Activated CD8-positive, alpha-beta memory T cell treated with anti-CD3 and anti-CD28 coated beads for 36 hours (primary cell): ENCODE measurements at regions not wholly inside any gene's neighbourhood (a gene's known extent, or its start where the extent isn't known, plus 50 kb on each side); places are given as distances from the start of the nearest gene placed in this dataset.

Experiments
- CTCF ChIA-PET: fragments of 350-600 bp; sonication (Branson Sonifier 250); formaldehyde crosslinking; loops from one replicate; lab custom pipeline; 2021; ENCODE audit warnings: antibody characterized with exemption; lab: Charles Lee
- POLR2A ChIA-PET: fragments of 350-600 bp; sonication (Branson Sonifier 250); formaldehyde crosslinking; loops from one replicate; lab custom pipeline; 2021; ENCODE audit warnings: antibody characterized with exemption; lab: Charles Lee

DNA sequence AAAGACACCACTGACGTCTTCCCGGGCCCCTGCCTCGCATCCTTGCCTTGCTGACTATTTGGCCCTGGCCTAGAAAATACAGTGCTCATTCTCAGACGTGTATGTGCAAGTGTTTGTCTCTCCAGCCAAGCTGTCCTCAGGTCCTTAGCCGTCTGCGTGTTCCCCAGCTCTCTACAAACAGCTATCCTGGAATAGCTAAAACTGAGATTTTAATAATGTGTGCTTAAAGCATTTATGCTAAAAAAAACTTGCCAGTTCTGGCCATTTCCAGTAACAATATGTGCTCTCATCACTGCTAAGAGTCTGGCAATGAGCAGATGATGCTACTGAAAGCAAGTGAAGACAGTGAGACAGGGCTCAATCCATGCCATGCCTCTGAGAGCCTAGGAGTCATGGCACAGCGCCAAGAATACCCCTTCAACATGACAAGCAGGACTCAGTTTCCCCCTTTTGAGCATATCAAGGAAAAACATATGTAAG is 55.7 kb downstream of the IRF2BP2 start:
- ChIA-PET POLR2A (no interaction called here), CTCF (no interaction called here)

DNA sequence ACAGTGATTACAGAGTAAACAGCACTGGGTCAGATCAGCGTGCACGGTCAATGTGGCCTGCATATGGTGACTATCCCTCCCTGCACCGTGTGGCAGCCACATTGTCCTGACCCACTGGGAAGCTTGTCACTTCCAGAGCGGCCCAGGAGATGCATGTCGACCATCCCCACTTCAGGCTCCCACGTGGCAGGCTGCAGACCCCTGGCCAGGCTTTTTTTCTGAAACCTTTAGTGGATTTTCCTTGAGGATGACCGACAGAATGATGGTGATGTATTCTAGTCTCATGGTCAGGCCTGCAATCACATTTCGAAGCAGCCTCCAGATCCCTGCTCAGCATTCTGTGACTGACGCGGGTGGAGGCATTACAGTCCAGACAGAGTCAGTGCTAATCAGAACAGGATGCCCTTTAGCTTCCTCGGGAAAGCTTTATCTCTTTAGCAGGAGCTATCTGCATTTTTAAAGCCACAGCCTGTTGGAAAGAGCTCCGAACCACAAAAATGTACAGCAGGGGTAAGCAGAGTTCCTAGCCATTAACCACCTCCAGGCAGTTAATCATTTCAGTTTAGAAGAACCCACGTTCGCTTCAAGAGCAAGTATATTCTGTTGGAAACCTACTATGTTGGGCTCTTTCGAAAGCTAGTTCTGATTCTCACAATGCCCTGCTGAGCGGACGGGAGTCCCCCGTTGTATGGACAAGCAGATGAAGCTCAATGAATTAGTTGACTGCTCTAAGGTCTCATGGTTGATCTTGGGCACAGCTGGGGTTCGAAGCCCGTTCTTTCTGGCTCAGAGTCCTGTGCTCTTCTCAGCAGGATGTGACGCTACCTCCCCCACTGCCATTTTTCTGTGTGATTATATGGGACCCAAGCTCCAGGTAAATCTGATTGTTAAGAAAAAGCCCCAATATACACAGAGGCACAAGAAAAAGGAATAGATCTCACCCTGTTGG is 56.5 kb downstream of the IRF2BP2 start:
- ChIA-PET POLR2A (no interaction called here), CTCF (no interaction called here)

DNA sequence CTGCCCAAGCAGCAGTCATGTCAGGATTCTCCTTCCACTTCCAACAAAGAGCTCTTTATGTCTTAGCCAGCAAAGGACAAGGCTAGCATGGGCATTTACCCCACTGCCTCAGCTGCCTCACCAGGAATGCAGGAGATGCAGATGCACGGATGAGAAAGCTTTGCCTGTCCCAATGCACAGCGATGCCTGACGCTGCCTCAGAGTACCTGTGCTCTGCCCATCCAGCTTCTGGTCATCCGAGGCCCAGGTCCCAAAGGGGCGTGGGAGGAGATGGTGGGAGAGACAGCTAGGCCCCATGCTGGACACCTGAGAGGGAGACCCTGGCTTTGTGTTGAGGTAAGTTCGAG is 59.0 kb downstream of the IRF2BP2 start:
- POLR2A ChIA-PET, result no interaction called here
- CTCF ChIA-PET, result no interaction called here

DNA sequence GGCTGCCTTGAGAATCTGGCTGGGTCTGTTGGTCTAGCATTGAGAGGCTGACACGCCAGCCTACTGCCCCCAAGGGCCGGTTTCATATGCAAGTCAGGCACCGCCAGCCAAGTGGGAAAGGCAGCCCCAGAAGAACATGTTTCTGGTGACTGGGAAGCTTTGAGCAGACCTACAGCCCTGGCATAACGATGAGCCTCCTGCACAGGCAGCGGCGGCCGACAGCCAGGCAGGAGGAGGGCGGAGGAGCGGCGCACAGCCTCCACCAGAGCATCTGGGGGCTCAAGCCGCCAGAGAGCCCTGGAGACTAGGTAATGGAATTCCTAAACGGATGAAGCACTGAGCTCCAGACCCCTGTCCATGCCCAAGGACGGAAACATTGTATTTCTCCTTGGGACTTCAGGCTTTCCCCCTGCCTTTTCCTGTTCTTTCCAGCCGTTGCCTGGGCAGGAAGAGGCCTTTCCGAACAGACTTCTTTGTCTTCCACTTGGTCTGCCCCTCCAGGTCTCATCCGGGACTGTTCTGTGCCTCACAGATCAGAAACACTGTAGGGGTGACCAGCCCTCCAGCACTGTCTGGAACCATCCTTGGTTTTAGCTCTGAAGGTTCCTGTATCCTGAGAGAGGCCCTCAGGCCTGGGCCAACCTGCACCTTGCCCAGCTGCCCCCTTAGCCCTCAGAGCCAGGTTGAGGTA is 59.5 kb downstream of the IRF2BP2 start:
- ChIA-PET POLR2A (no interaction called here), CTCF (no interaction called here)

DNA sequence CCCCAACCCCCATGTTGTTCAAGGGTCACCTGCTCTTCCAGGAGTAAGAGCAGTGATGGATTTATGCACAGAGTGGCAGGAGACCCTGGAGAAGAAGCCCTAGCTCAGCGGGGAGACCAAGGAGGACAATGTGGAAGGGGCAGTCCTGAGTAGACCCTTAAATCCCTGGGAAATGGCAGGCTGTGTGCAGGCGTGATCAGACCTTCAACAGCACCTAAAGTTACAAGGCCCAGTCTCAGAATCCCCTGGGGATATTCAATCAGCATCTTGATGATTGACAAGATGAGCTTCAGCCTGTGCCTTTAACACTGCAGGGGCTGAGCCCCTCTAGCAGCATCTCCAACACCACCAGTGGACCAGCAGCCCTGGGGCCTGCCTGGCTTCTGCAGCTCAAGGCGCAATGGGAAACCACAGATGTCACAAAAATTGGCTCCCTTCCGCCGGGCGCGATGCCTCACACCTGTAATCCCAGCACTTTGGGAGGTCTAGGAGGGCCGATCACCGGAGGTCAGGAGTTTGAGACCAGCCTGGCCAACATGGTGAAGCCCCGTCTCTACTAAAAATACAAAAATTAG is 60.4 kb downstream of the IRF2BP2 start:
- ChIA-PET POLR2A (no interaction called here), CTCF (no interaction called here)

DNA sequence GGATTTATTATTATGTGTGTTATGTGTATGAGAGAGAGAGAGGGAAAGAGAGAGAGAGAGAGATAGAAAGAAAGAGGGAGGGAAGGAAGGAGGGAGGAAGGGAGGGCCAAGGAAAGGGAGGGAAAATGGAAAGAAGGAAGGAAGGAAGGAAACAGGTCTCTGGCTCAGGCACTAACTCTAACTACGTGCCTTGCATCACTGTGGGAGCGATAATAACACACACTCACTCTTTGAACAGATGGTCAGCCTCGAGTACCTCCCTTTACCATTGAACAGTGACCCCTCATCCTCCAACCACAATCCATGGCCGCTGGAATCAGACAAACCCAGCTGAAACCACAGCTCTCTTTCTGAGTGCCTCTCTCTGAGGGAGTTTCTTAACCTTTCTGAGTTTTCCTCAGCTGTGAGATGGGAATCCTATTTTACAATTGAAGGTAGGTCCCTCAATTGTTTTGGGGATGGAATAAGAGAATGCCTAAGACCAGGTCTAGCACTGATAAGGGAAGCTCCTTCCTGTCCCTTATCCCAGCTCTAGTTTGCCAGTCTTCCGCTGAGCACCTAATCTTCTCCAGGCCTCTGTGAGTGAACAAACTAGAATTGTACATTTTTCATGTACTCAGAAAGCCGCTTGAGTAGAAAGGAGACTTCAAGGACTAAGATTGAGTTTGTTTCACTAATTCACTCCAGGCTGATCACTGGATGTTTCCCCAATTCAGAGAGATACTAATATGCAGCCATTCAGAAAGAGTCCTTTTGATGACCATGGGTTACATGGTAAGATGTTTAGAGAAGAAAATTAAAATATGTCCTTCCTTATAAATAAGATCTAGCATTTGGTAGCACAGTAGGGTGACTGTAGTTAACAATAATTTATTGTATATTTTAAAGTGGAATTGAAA is 62.8 kb downstream of the IRF2BP2 start:
- CTCF ChIA-PET, result no interaction called here
- POLR2A ChIA-PET, result no interaction called here

DNA sequence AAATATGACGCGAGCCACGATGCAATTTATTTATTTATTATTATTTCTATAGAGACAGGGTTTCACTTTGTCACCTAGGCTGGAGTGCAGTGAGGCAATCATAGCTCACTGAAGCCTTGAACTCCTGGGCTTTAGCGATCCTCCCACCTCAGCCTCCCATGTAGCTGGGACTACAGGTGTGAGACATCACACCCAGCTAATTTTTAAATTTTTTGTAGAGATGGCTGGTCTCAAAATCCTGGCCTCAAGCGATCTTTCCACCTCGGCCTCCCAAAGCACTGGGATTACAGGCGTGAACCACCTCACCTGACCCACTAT is 63.6 kb downstream of the IRF2BP2 start:
- POLR2A ChIA-PET, result no interaction called here
- CTCF ChIA-PET, result no interaction called here

DNA sequence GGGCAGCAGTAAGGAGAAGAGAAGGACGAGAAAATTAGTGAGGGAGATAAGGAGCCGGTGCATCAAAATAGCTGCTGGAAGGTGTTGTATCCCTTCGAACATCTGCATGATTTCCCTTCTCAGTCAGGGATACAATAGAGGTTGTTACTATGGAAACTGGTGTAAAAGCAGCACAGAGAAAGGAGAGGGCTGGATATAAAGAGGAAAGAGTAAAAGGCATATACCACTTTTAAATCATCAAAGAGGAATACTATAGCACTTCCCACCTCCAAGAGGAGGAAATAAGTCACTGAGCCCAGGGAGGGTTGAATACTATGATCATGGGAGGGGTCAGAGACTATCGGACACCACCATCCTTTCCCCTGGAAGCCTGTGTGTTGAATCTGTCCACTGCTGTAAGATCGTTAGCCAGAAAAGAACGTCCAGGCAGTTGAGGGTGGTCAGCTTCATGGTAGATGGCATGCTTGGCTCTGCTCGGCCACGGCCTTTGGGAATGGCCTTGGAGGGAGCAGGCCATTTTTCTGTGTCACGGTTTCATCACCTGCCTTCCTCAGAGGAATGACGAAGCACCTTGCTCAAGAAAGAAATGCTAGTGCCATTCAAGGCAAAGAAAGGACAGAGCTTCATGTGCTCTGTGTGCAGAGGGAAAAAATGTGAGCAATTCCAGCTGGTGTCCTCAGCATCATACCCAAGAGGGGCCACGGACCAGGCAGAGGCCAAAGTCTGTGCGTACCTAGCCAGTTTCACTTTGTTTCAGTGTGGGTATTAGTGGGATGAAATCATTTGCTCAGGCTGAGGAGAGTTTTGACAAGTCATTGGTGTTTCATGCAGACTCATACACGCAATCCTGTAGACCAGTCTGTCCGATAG is 64.2 kb downstream of the IRF2BP2 start:
- CTCF ChIA-PET, result no interaction called here
- POLR2A ChIA-PET, result no interaction called here

DNA sequence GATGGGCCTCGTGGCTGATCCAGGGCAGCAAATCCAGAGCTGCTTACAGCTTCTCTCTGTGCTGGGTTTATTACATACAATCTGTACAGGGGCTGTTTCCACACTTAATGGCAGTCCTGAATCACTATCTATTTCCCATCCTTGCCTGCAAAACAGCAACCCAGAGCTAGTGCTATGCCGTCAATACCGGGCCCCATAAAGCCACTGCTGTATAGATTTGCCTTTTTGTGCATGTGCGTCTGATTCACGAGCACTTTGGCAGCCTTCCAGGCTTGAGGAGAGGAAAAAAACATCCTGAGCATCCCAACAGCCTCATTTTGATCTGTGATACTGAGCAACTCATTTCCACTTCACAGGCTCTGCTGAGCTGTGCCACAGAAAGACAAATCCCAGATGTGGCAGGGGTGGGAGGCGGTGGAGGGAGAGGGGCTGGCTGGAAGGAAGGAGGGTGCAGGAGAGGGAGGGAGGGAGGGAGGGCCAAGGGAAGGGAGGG is 65.2 kb upstream of the TARBP1 start:
- ChIA-PET CTCF (interaction anchor here (0.7 to 1.1 kb wide), 2 partner anchors 25 to 194 kb away, joined by 4 read pairs; no protein-coding TSS in a partner anchor), POLR2A (no interaction called here)

DNA sequence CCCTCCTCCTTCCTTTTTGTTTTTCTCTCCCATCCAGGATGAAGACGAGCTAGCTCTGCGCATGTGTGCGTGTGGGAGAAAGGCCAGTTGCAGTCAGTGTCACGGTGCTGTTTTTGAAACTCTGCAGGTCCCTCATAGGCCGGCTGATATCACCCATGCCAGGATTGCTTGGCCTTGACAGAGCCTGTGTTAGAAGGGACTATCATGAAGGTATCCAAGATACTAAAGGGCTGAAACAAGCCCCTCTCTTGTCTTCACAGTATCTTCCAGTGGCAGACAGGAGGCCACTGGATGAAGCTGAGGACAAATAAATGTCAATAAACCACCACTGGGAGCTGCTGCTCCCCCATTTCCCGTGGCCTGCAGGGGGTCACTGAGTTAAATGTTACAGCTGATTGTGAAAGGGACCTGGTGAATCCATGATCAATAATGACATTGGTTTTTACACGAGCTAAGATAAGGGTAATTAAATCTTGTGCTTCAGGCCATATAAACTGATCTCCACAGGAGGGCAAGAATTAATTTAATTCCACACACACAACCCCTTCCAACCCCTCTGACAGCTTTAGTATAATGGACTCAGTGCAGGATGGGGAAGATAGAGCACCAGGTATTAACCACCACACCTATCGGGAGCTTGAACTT is 64.6 kb upstream of the TARBP1 start:
- POLR2A ChIA-PET, result no interaction called here
- CTCF ChIA-PET, result interaction anchor here (1.0 to 1.1 kb wide), 2 partner anchors 24 to 54 kb away, joined by 3 to 4 read pairs; no protein-coding TSS in a partner anchor

DNA sequence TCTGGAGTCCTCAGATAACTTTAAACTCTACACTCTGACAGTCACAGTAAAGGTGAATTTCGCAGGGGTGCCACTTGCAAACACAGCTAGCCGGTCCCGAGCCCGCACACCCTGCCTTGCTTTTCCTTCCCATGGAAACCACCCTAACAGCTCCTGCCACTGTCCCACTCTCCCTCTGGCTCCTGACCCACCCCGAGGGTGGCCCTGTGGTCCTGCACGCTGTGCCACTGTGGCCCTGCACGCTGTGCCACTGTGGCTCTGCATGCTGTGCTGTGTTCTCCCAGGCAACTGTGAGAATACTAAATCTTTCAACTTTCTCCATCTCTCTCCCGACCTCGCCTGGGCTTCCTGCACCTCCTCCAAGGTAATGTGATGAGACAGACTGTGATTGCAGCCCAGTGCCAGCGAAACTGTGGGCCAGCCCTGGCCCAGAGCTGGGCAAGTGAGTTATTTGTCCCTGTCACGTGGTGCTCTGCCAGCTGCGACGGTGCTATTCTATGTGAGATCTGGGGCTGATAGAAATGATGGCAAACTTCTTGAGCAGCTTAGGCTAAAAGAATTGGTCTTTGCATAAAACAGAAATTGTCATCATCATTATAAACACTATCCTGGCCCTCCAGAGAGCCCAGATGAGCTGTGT is 63.4 kb upstream of the TARBP1 start:
- ChIA-PET CTCF (no interaction called here), POLR2A (no interaction called here)

DNA sequence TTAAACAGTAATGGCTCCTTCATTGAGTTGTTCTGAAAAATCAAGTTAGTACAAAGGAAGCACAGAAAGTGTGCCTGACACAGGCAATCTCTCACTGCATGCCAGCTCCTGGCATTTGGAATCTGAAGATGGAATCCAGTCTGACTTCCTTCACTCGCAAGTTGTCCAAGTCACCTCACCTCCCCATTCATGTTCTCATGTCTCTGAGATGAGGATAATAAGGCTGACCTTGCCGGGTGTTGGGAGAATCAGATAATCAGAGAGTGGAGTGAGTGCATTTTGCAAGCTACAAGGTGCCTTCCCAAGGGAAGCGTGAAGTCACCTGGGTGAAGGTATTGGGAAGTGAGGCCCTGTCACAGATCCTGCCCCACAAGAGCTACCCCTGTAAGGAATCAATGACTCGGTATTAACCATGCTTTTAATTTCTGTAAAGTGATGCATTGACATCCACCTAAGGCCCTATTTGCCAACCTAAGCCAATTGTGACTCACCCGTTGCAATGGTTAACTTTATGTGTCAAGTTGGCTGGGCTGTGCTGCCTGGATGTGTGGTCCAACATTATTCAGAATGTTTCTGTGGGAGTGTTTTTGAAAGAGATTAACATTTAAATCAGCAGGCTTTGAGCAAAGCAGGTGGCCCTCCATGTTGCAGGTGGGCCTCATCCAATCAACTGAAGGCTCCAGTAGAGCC is 62.5 kb upstream of the TARBP1 start:
- ChIA-PET CTCF (no interaction called here), POLR2A (no interaction called here)

DNA sequence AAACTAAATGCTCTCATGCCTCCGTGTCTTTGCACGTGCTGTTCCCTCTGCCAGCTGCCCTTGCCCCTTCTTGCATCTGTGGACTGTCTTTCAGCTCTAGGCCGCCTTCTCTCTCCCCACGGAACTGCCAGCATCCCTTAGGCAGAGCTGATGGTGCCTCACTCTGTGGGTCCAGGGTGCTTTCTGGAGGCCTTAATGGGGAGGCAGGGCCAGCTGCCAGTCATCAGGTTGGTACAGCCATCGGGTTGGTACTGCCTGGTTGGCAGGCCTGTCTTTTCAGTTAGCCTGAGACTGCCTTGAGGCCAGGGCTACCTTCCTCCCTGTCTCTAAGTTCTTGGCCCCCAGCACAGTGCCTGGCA is 61.4 kb upstream of the TARBP1 start:
- ChIA-PET POLR2A (no interaction called here), CTCF (no interaction called here)

DNA sequence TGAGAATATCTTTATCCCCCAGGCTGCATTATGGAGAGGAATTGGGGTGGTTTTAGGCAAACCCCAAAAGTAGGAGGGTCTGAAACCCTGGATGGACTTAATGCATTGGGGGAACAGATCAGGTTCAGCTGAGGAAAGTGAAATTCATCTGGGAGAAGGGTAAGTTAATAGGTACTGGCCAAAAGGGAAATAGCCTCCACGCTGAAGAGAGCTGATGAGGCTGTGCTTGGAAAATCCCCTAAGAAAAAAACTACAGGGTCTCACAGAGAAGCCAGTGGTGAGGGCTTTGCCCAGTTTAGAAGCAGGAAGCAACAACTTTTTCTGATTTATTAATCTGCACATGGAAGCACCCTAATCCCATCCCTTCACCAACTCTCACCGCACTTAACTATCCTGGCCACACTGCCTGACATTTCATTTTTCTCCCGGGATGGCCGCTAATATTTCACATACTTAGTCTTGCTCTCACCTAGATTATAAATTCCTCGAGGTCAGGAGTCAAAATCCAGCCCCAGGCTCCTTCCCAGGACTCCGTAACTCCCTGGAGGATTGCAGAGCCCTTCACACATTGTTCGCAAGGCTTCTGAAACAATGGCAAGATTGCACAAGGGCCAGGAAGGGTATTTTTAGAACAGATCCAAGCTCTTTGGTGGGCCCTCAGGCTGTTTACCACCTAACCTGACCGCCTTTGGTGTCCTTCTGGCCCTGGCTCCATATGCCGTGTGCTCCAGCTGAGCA is 60.9 kb upstream of the TARBP1 start:
- ChIA-PET CTCF (interaction anchor here (0.6 kb wide), 1 partner anchor 11 kb away, joined by 3 read pairs; no protein-coding TSS in a partner anchor), POLR2A (no interaction called here)

DNA sequence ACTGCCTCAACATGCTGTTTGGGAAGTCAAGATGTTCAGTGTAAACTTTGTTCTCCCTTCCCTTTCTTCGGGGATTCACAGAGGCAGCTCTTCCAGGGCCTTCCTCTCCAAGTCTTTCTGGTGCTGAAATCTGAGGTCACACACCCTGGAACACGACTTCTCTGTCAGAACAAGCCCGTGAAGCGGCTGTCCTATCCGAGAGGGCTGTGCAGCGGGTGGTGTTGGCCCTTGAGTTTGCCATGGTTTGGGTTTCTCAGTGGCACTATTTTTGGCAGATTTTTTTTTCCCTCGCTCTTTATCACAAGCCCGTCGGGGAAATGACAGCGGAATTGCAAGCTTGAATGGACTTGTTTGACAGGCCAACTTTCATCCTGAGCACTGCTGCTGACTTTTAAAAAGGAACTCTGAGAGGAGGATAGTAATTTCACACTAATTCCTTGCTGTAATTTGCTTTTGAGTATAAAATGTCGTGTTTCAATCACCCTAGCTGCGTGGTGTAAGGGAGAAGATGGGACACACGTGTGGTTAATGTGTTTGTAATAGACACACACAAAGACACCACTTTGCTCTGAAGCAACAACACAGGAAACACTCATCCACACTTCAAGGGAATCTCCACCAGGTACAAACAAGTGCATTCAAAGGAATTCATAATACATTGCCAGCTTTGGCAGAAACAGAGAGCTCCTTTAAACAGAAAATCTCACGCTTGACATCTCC is 60.1 kb upstream of the TARBP1 start:
- ChIA-PET POLR2A (no interaction called here), CTCF (interaction anchor here (0.6 kb wide), 1 partner anchor 10 kb away, joined by 3 read pairs; no protein-coding TSS in a partner anchor)
